ENCODE measurements at regions not wholly inside any gene's neighbourhood (a gene's known extent, or its start where the extent isn't known, plus 50 kb on each side); places are given as distances from the start of the nearest gene placed in this dataset.

- no peak for FAIRE-seq
These were observed 801.7 kb upstream of the DPPA4 start for GRCh38 chr3:110139048-110139447.

GRCh38 chr3:110139821-110140220 lies 802.5 kb upstream of the DPPA4 start:
- no peak for FAIRE-seq

- no peak for FAIRE-seq
These were observed 812.4 kb upstream of the DPPA4 start for GRCh38 chr3:110149763-110150162.

GRCh38 chr3:110157221-110157620 lies 819.9 kb upstream of the DPPA4 start:
- no peak for FAIRE-seq

GRCh38 chr3:110164632-110165369 lies 827.5 kb upstream of the DPPA4 start:
- FAIRE-seq = no peak

GRCh38 chr3:110165370-110165743 lies 828.0 kb upstream of the DPPA4 start:
- no peak for FAIRE-seq

GRCh38 chr3:110165753-110166152 lies 828.4 kb upstream of the DPPA4 start:
- FAIRE-seq = no peak

- no peak for FAIRE-seq
These were observed 829.4 kb upstream of the DPPA4 start for GRCh38 chr3:110166791-110167190.

GRCh38 chr3:110174908-110175307 lies 837.6 kb upstream of the DPPA4 start:
- no peak for FAIRE-seq

GRCh38 chr3:110178965-110179364 lies 841.6 kb upstream of the DPPA4 start:
- no peak for FAIRE-seq

GRCh38 chr3:110180733-110181132 lies 843.4 kb upstream of the DPPA4 start:
- no peak for FAIRE-seq

GRCh38 chr3:110181226-110181625 lies 843.9 kb upstream of the DPPA4 start:
- FAIRE-seq = no peak

GRCh38 chr3:110184536-110184935 lies 847.2 kb upstream of the DPPA4 start:
- no peak for FAIRE-seq

GRCh38 chr3:110193074-110193473 lies 855.7 kb upstream of the DPPA4 start:
- no peak for FAIRE-seq

GRCh38 chr3:110198717-110199587 lies 861.6 kb upstream of the DPPA4 start:
- FAIRE-seq = no peak

- FAIRE-seq = no peak
These were observed 862.2 kb upstream of the DPPA4 start for GRCh38 chr3:110199588-110199943.

GRCh38 chr3:110210086-110210660 lies 861.4 kb upstream of the NECTIN3 start:
- no peak for FAIRE-seq

GRCh38 chr3:110226645-110227044 lies 845.0 kb upstream of the NECTIN3 start:
- FAIRE-seq = no peak

- FAIRE-seq = no peak
These were observed 843.6 kb upstream of the NECTIN3 start for GRCh38 chr3:110227991-110228390.

- no peak for FAIRE-seq
These were observed 836.8 kb upstream of the NECTIN3 start for GRCh38 chr3:110234831-110235230.

- no peak for FAIRE-seq
These were observed 834.5 kb upstream of the NECTIN3 start for GRCh38 chr3:110236976-110237610.

GRCh38 chr3:110243081-110243480 lies 828.5 kb upstream of the NECTIN3 start:
- no peak for FAIRE-seq

- FAIRE-seq = no peak
These were observed 824.7 kb upstream of the NECTIN3 start for GRCh38 chr3:110246796-110247376.
